GM23338 (cell line): ENCODE measurements at regions not wholly inside any gene's neighbourhood (a gene's known extent, or its start where the extent isn't known, plus 50 kb on each side); places are given as distances from the start of the nearest gene placed in this dataset.

Source experiments
- CREB1 ChIP-seq: fragments of 250-450 bp; sonication (Bioruptor Pico); IDR thresholded peaks from 2 replicates; pipeline ENCODE4 v1.5.0; 2020; ENCODE audit warnings: low read depth, mild to moderate bottlenecking, moderate library complexity
- CTCF ChIP-seq, 2 experiments: fragments of 200-600 bp in 1 of 2; sonication (generic) in 1 of 2; conservative IDR thresholded peaks; 2 replicates each; pipeline versions ENCODE4 v1.5.1 to v1.6.1; 2016 to 2017; ENCODE audit warnings: antibody characterized with exemption in 2 of 2, low read depth in 2 of 2, mild to moderate bottlenecking in 2 of 2, moderate library complexity in 1 of 2
- EZH2 ChIP-seq: fragments of 200-600 bp; sonication (generic); IDR thresholded peaks from one replicate; pipeline ENCODE4 v1.8.0; 2017; ENCODE audit warnings: antibody characterized with exemption, mild to moderate bottlenecking, low read depth; ENCODE audit not compliant: unreplicated experiment
- EZH2phosphoT487 ChIP-seq: fragments of 200-600 bp; sonication (generic); IDR thresholded peaks from one replicate; pipeline ENCODE4 v1.8.1; 2018; ENCODE audit warnings: antibody characterized with exemption; ENCODE audit not compliant: unreplicated experiment
- POLR2AphosphoS5 ChIP-seq: IDR thresholded peaks from 2 replicates; pipeline ENCODE4 v1.6.1; 2016; ENCODE audit warnings: antibody characterized with exemption, low read depth
- REST ChIP-seq: IDR thresholded peaks from one replicate; pipeline ENCODE4 v1.6.1; 2018; ENCODE audit warnings: antibody characterized with exemption; ENCODE audit not compliant: unreplicated experiment
- STAT1 ChIP-seq: IDR thresholded peaks from one replicate; pipeline ENCODE4 v1.6.1; 2016; ENCODE audit warnings: antibody characterized with exemption; ENCODE audit not compliant: unreplicated experiment

GRCh38 chr6:12618296-12618695 is 98.3 kb upstream of the PHACTR1 start:
- no peak for TF ChIP-seq CTCF (conservative IDR thresholded peaks at IDR 0.05; ENCODE audit: low read depth in 2 of 2)
- TF ChIP-seq EZH2: no peak
- no peak for TF ChIP-seq POLR2AphosphoS5
- TF ChIP-seq REST: no peak
- no peak for TF ChIP-seq EZH2phosphoT487
- TF ChIP-seq CREB1 (CRISPR knock-in tag): no peak
- no peak for TF ChIP-seq STAT1
